Neural progenitor cell (in vitro differentiated cells): ENCODE measurements at regions not wholly inside any gene's neighbourhood (a gene's known extent, or its start where the extent isn't known, plus 50 kb on each side); places are given as distances from the start of the nearest gene placed in this dataset.

Experiments used
- CTCF ChIP-seq: fragments of 200-600 bp; sonication (generic); IDR thresholded peaks from 2 replicates; pipeline ENCODE4 v1.5.1; 2017; ENCODE audit warnings: antibody characterized with exemption, mild to moderate bottlenecking
- EZH2 ChIP-seq: fragments of 200-600 bp; sonication (generic); IDR thresholded peaks from 2 replicates; pipeline ENCODE4 v1.6.1; 2017; ENCODE audit warnings: antibody characterized with exemption, mild to moderate bottlenecking, moderate library complexity

- TF ChIP-seq CTCF: peak; percentile 41
- TF ChIP-seq EZH2: no peak
Observed at GRCh38 chr13:99702687-99703319, 201.5 kb downstream of the TM9SF2 start.
